ENCODE measurements at regions not wholly inside any gene's neighbourhood (a gene's known extent, or its start where the extent isn't known, plus 50 kb on each side); places are given as distances from the start of the nearest gene placed in this dataset.

- TF ChIP-seq CTCF (conservative IDR thresholded peaks at IDR 0.05; ENCODE audit: low read length) = no peak
- no peak for TF ChIP-seq EZH2phosphoT487 (IDR thresholded peaks at IDR 0.05; ENCODE audit: borderline replicate concordance)
These were observed 122.8 kb downstream of the RASSF9 start for GRCh38 chr12:85713373-85713772.

All from Loucy (cell line).